ENCODE measurements at regions not wholly inside any gene's neighbourhood (a gene's known extent, or its start where the extent isn't known, plus 50 kb on each side); places are given as distances from the start of the nearest gene placed in this dataset.
"Not testable (repeated sequence)": the region's sequence is repeated elsewhere in the genome, so short reads cannot be mapped to it uniquely, and the experiment has no call there.

DNA sequence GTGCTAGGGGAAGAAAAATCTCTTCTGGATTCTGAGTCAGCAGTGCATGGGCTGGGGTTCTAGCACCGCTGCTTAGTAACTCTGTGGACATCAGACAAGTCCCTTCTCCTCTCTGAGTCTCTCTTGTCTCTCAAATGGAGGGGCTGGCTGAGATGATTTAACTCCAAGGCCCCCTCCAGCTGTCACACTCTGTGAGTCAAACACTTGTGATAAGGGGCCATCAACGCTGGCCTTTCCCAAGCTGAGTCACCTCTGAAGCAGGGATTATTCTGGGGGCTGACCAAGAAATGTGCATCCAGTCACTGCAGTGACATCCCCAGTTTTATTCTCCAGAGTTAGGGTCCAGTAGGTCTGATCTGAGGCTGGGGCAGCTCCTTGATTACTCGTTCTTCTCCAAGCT lies 110.4 kb upstream of the ZNF462 start:
- DNase-seq (ENCODE audit: low read depth in 2 of 2): no peak

GRCh38 chr9:106753155-106753671 lies 109.8 kb upstream of the ZNF462 start:
- no peak for DNase-seq (ENCODE audit: low read depth in 2 of 2)

DNA sequence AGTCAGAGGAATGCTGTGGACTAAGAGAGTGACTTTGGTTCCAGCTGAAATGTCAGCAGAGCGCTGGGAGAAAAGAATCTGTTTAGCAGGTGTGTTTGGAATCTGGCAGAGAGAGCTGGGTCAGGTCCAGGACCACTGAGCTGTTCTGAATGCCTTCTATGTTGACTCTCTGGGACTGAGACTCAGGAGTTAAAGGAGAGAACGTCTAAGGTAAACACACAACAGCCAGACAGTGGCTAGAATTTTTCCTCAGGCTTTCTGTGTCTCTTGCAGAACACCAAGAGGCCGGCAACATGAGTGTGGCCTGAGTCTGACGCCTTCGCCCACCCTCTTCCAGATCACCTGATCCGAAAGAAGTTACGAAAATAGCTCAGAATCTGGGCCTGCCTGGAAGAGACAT lies 107.2 kb upstream of the ZNF462 start:
- DNase-seq (ENCODE audit: low read depth in 2 of 2): no peak

GRCh38 chr9:106757514-106757913 lies 105.5 kb upstream of the ZNF462 start:
- no peak for DNase-seq (ENCODE audit: low read depth in 2 of 2)

- DNase-seq (ENCODE audit: low read depth in 2 of 2): no peak
These were observed 104.1 kb upstream of the ZNF462 start for GRCh38 chr9:106758911-106759310.

GRCh38 chr9:106761493-106761892 lies 101.5 kb upstream of the ZNF462 start:
- no peak for DNase-seq (ENCODE audit: low read depth in 2 of 2)

GRCh38 chr9:106766616-106767015 lies 96.3 kb upstream of the ZNF462 start:
- no peak for DNase-seq (ENCODE audit: low read depth in 2 of 2)

DNA sequence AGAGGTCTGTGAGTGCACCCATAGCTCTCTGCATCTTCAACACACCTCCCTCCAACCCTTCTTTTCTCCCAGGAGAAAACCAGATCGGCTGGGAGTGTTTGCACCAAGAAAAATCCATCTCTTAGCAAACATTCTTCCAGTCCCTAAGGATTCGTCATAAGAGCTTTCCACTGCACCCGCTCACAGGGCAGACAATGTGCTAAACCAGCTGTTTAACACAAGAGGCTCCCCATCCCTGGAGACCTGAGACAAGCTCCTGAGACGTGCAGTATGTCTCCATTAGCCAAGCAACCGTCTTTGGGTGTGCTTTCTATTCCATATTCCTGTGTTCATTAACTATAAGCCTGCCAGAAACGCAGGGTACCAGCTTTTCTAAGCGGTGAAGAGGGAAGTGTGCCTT lies 93.6 kb upstream of the ZNF462 start:
- DNase-seq (ENCODE audit: low read depth in 2 of 2): no peak

- DNase-seq (ENCODE audit: low read depth in 2 of 2): no peak
These were observed 91.4 kb upstream of the ZNF462 start for GRCh38 chr9:106771608-106772007.

- no peak for DNase-seq (ENCODE audit: low read depth in 2 of 2)
These were observed 90.3 kb upstream of the ZNF462 start for GRCh38 chr9:106772523-106773290.

DNA sequence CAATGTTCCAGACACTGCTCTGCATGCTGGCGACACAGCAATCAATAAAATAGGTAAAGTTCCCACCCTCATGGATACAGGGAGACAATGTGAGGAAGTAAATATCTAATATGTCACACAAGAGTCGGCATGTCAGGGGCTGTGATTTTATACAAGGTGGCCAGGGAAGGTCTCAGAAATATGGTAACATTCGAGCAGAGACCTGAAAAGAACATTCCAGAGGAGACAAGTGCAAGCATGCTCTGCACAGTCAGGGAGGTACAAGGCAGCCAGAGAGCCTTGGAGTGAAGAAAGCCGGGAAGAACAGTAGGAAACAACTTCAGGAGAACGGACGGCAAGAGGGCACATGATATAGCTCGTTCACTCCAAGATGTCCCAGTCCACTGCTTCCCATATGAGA lies 89.2 kb upstream of the ZNF462 start:
- no peak for DNase-seq (ENCODE audit: low read depth in 2 of 2)

DNA sequence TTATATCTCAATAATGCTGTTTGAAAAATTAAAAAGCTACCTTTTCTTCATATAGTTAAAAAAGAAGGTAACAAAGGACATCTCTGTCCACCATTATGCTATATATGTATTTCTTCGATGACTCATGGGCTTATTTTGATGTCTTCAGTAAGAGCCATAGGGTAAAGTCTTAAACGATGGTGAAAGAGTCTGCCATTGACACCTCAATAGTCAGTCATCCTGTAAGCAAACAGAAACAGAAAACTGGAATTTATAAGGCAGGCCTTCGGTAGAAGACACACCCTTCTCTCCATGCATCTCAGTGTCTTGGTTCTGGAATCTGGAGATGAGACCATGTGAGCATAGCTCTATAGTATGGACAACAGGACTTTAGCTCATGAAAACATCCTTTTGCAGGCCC lies 87.0 kb upstream of the ZNF462 start:
- DNase-seq (ENCODE audit: low read depth in 2 of 2): no peak

GRCh38 chr9:106779796-106780195 lies 83.2 kb upstream of the ZNF462 start:
- no peak for DNase-seq (ENCODE audit: low read depth in 2 of 2)

DNA sequence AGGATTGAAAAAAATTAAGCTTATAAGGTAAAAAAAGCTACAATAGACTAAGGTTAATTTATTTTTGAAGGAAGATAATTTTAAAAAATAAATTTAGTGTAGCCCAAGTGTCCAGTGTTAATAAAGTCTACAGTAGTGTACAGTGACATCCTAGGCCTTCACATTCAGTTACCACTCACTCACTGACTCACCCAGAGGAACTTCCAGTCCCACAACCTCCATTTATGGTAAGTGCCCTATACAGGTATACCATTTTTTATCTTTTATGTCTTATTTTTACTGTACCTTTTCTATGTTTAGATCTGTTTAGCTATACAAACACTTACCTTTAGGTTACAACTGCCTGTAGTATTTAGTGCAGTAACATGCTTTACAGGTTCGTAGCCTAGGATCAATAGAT lies 79.8 kb upstream of the ZNF462 start:
- DNase-seq (ENCODE audit: low read depth in 2 of 2): no peak

- no peak for DNase-seq (ENCODE audit: low read depth in 2 of 2)
These were observed 78.9 kb upstream of the ZNF462 start for GRCh38 chr9:106784076-106784475.

- DNase-seq (ENCODE audit: low read depth in 2 of 2): no peak
These were observed 77.8 kb upstream of the ZNF462 start for GRCh38 chr9:106785200-106785599.

DNA sequence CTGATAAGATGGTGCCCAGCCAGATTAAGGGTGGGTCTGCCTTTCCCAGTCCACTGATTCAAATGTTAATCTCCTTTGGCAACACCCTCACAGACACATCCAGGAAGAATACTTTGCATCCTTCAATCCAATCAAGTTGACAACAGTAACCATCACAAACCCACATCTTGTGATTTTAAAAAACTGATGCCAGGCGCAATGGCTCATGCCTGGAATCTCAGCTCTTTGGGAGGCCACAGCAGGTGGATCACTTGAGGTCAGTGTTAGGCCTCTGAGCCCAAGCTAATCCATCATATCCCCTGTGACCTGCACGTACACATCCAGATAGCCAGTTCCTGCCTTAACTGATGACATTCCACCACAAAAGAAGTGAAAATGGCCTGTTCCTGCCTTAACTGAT lies 74.9 kb upstream of the ZNF462 start:
- DNase-seq (ENCODE audit: low read depth in 2 of 2): not testable (repeated sequence)

GRCh38 chr9:106795031-106795430 lies 67.9 kb upstream of the ZNF462 start:
- no peak for DNase-seq (ENCODE audit: low read depth in 2 of 2)

DNA sequence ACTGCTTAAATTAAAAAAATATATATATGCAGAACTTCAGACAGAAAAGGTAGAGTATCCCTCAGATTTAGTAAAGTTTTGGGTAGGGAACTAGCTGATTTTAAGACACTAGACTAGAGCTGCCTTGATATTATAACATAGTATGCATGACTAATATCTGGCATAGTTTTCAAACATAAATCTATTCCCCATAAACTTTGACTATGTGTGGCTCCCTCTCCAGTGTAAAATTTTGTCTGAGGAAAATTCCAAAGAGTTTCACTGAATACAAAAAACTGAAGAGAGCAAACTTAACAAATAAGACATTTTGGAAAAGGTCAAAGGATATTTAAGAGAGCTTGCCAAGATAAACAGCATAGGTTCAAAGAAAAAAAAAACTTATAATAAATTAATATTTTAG lies 66.2 kb upstream of the ZNF462 start:
- no peak for DNase-seq (ENCODE audit: low read depth in 2 of 2)

DNA sequence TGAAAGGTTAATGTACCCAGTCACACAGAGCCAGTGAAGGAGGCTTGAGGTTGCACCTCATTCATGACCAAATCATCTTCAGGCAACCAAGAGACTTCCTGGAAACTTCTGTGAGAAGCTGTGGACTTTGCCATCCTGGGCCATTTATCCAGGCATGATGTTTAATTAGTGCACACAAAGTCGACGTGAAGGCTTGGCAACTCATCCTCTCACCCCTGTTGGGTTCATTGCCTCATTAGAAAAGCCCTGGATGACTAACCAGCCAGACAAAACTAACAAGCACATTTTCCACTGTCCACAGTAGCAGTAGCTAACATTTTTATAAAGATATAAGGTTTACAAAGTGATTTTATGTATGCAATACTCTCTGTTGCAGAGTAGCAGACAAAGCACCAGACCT lies 65.7 kb upstream of the ZNF462 start:
- no peak for DNase-seq (ENCODE audit: low read depth in 2 of 2)

GRCh38 chr9:106798016-106798799 lies 64.8 kb upstream of the ZNF462 start:
- no peak for DNase-seq (ENCODE audit: low read depth in 2 of 2)

- DNase-seq (ENCODE audit: low read depth in 2 of 2): no peak
These were observed 63.8 kb upstream of the ZNF462 start for GRCh38 chr9:106799152-106799551.

DNA sequence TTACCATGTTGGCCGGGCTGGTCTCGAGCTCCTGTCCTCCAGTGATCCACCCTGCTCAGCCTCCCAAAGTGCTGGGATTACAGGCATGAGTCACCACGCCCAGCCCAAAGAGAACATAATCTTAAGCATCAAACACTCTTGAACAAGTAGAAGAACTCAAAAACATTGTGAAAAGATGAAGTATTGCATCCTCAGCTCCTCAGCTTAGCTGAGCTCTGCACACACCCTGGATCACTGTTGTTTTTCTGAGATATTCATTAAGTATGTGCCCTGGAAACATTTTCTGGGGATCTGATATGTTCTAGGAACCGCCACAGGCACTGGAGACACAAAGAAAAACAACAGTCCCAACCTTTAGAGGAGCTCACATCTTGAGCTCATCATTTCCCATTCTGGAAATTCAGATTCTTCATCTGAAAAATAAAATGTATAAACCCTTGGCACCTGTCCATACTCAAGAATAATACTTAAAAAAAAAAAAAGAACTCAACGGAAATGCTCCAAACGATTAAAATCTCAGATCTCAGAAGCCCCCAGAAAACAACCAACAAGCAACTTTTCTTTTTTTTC lies 62.2 kb upstream of the ZNF462 start:
- no peak for DNase-seq (ENCODE audit: low read depth in 2 of 2)
